H1 (cell line): ENCODE measurements at regions not wholly inside any gene's neighbourhood (a gene's known extent, or its start where the extent isn't known, plus 50 kb on each side); places are given as distances from the start of the nearest gene placed in this dataset.

ENCODE experiments used
- CTCF ChIA-PET: fragments of 300-600 bp; sonication (Branson Sonifier 250); formaldehyde crosslinking; loops from one replicate; lab custom pipeline; 2021; ENCODE audit not compliant: partially characterized antibody; lab: Charles Lee
- POLR2A ChIA-PET: fragments of 300-600 bp; sonication (Branson Sonifier 250); formaldehyde crosslinking; loops from one replicate; lab custom pipeline; 2021; ENCODE audit warnings: inconsistent platforms; ENCODE audit not compliant: partially characterized antibody; lab: Charles Lee
- DNase-seq, 2 experiments: peaks; one replicate each; pipeline versions ENCODE4 v3.0.0 to v3.0.0-alpha.2; 2010 to 2022; ENCODE audit warnings: low spot score in 2 of 2, low read depth in 1 of 2, mixed read lengths in 1 of 2
- FAIRE-seq: peaks from 2 replicates; lab custom pipeline; 2011; peaks lifted over from hg19 to GRCh38; lab: Jason Lieb, UNC
- H2AFZ ChIP-seq: 2 replicates; pipeline ENCODE4 v1.8.1; 2012; ENCODE audit warnings: low read length, inconsistent platforms
- H2AK5ac ChIP-seq: 2 replicates; pipeline ENCODE4 v1.6.1; 2013; ENCODE audit warnings: low read depth, low read length
- H2BK120ac ChIP-seq: replicated peaks from 2 replicates; pipeline ENCODE3; 2013; ENCODE audit warnings: low read depth, low read length, inconsistent platforms
- H2BK12ac ChIP-seq: 2 replicates; pipeline ENCODE4 v1.6.1; 2013; ENCODE audit warnings: low read depth, low read length
- H2BK15ac ChIP-seq: 2 replicates; pipeline ENCODE4 v1.6.1; 2013; ENCODE audit warnings: low read length
- H2BK20ac ChIP-seq: 2 replicates; pipeline ENCODE4 v1.6.1; 2013; ENCODE audit warnings: low read length
- H2BK5ac ChIP-seq: 2 replicates; pipeline ENCODE4 v1.6.1; 2013; ENCODE audit warnings: low read depth, low read length
- H3K14ac ChIP-seq: 2 replicates; pipeline ENCODE4 v1.6.1; 2013; ENCODE audit warnings: inconsistent platforms; ENCODE audit not compliant: insufficient read length
- H3K18ac ChIP-seq: 2 replicates; pipeline ENCODE4 v1.6.1; 2013; ENCODE audit warnings: low read length; ENCODE audit errors: extremely low read depth
- H3K23ac ChIP-seq: 2 replicates; pipeline ENCODE4 v1.6.1; 2013; ENCODE audit warnings: inconsistent platforms; ENCODE audit not compliant: insufficient read length
- H3K23me2 ChIP-seq: 2 replicates; pipeline ENCODE4 v1.6.1; 2013; ENCODE audit warnings: low read depth, low read length
- H3K27ac ChIP-seq: 2 replicates; pipeline ENCODE4 v1.6.1; 2011; ENCODE audit warnings: low read depth, low read length, inconsistent platforms
- H3K27me3 ChIP-seq, 4 experiments: replicated peaks in 1 of 4; 1 replicate in 1 of 4; 2 replicates in 3 of 4; pipeline versions ENCODE4 v1.6.1 to v1.8.1; 2011 to 2013; ENCODE audit warnings: low read length in 3 of 4, mild to moderate bottlenecking in 3 of 4, inconsistent platforms in 2 of 4, mixed read lengths in 2 of 4, moderate library complexity in 1 of 4; ENCODE audit not compliant: control insufficient read depth in 3 of 4, insufficient read depth in 3 of 4; ENCODE audit errors: extremely low read depth in 1 of 4
- H3K36me3 ChIP-seq, 4 experiments: 2 replicates each; pipeline versions ENCODE4 v1.6.1 to v1.8.1; 2011 to 2013; ENCODE audit warnings: mild to moderate bottlenecking in 4 of 4, low read length in 3 of 4, moderate library complexity in 2 of 4, control low read depth in 1 of 4, inconsistent platforms in 1 of 4; ENCODE audit not compliant: insufficient read depth in 4 of 4, control insufficient read depth in 2 of 4
- H3K4ac ChIP-seq: replicated peaks from 2 replicates; pipeline ENCODE3; 2013; ENCODE audit warnings: low read length, low read depth, mixed read lengths, inconsistent platforms; ENCODE audit not compliant: insufficient read length
- H3K4me1 ChIP-seq, 4 experiments: replicated peaks in 1 of 4; 1 replicate in 1 of 4; 2 replicates in 3 of 4; pipeline versions ENCODE4 v1.6.1 to v1.8.1; 2011 to 2013; ENCODE audit warnings: low read length in 3 of 4, inconsistent platforms in 2 of 4, mixed read lengths in 1 of 4; ENCODE audit not compliant: insufficient read depth in 4 of 4, control insufficient read depth in 3 of 4
- H3K4me2 ChIP-seq, 2 experiments: 2 replicates each; pipeline versions ENCODE4 v1.6.1 to v1.8.1; 2011 to 2013; ENCODE audit warnings: low read depth in 2 of 2, low read length in 2 of 2, control low read depth in 1 of 2, inconsistent platforms in 1 of 2, mild to moderate bottlenecking in 1 of 2; ENCODE audit not compliant: insufficient read depth in 1 of 2
- H3K4me3 ChIP-seq, 4 experiments: fragments of 200-600, 300-600 bp in 1 of 4; sonication (generic), shearing (Covaris generic), sonication (Bioruptor Twin) in 1 of 4; 2 replicates each; pipeline versions ENCODE4 v1.5.1 to v1.8.1; 2011 to 2016; ENCODE audit warnings: low read length in 4 of 4, low read depth in 3 of 4, control low read depth in 2 of 4, inconsistent platforms in 2 of 4, mild to moderate bottlenecking in 2 of 4, mixed read lengths in 1 of 4, moderate library complexity in 1 of 4; ENCODE audit not compliant: insufficient read depth in 2 of 4; ENCODE audit errors: extremely low read depth in 1 of 4
- H3K56ac ChIP-seq: replicated peaks from 2 replicates; pipeline ENCODE3; 2013; ENCODE audit warnings: low read depth, mild to moderate bottlenecking, mixed read lengths, low read length, inconsistent platforms; ENCODE audit not compliant: insufficient read length
- H3K79me1 ChIP-seq: 2 replicates; pipeline ENCODE4 v1.6.1; 2013; ENCODE audit warnings: low read depth, low read length, control low read depth
- H3K79me2 ChIP-seq, 2 experiments: 2 replicates each; pipeline versions ENCODE4 v1.6.1 to v1.8.1; 2012 to 2013; ENCODE audit warnings: low read length in 2 of 2, mild to moderate bottlenecking in 2 of 2, inconsistent platforms in 1 of 2; ENCODE audit not compliant: insufficient read depth in 2 of 2, control insufficient read depth in 1 of 2
- H3K9ac ChIP-seq, 4 experiments: replicated peaks in 1 of 4; 1 replicate in 1 of 4; 2 replicates in 3 of 4; pipeline versions ENCODE4 v1.6.1 to v1.8.1; 2011 to 2013; ENCODE audit warnings: low read depth in 3 of 4, low read length in 3 of 4, control low read depth in 2 of 4, mild to moderate bottlenecking in 2 of 4, moderate library complexity in 2 of 4, inconsistent platforms in 1 of 4; ENCODE audit errors: extremely low read depth in 1 of 4
- H3K9me3 ChIP-seq, 2 experiments: 2 replicates each; pipeline versions ENCODE4 v1.6.1 to v1.8.1; 2012 to 2013; ENCODE audit warnings: mild to moderate bottlenecking in 2 of 2, moderate library complexity in 2 of 2, control low read depth in 1 of 2, inconsistent platforms in 1 of 2, low read depth in 1 of 2, low read length in 1 of 2, mixed read lengths in 1 of 2; ENCODE audit not compliant: insufficient read depth in 2 of 2
- H4K20me1 ChIP-seq, 2 experiments: replicated peaks in 1 of 2; 2 replicates each; pipeline versions ENCODE3 to v1.8.1; 2011 to 2013; ENCODE audit warnings: inconsistent platforms in 2 of 2, low read length in 2 of 2, mild to moderate bottlenecking in 1 of 2; ENCODE audit not compliant: insufficient read depth in 2 of 2, control insufficient read depth in 1 of 2
- H4K5ac ChIP-seq: 2 replicates; pipeline ENCODE4 v1.6.1; 2013; ENCODE audit warnings: low read length, low read depth, mixed read lengths, inconsistent platforms; ENCODE audit not compliant: insufficient read length
- H4K8ac ChIP-seq: 2 replicates; pipeline ENCODE4 v1.8.0; 2013; ENCODE audit warnings: mild to moderate bottlenecking, moderate library complexity, low read length, inconsistent platforms; ENCODE audit not compliant: insufficient read depth; ENCODE audit errors: extremely low read depth
- H4K91ac ChIP-seq: replicated peaks from 2 replicates; pipeline ENCODE3; 2013; ENCODE audit warnings: low read length, mixed read lengths, inconsistent platforms; ENCODE audit not compliant: insufficient read length
- WGBS, 2 experiments: shearing (Covaris generic) in 1 of 2; methylation state at CpG; one replicate each; pipeline versions ENCODE4 v1.1.6 to v1.1.7; 2013 to 2015; ENCODE audit warnings: low lambda C conversion rate in 2 of 2, mixed read lengths in 2 of 2, inconsistent platforms in 1 of 2, low coverage in 1 of 2, missing lambda C conversion rate in 1 of 2; ENCODE audit not compliant: insufficient replicate concordance in 2 of 2, insufficient coverage in 1 of 2, insufficient read length in 1 of 2; ENCODE audit errors: extremely low coverage in 1 of 2, missing lambda C conversion rate in 1 of 2; 5-methylcytosine and 5-hydroxymethylcytosine counted together
- TF ChIP-seq, protein P1 (sequence below): IDR thresholded peaks from 2 replicates; pipeline ENCODE4 v1.6.1; 2012; ENCODE audit warnings: low read length, inconsistent platforms

- Histone ChIP-seq H3K23ac (no peak overlapping the region), H3K4me1 (no peaks in the 10 kb centered on the region), H3K27me3 (no peaks in the 10 kb centered on the region), H3K56ac (no peak overlapping the region), H2BK15ac (no peak overlapping the region), H3K4me3 (no peak overlapping the region), H2AFZ (no peak overlapping the region), H3K18ac (no peak overlapping the region), H2BK5ac (no peak overlapping the region), H3K27ac (no peak overlapping the region), H3K79me2 (no peaks in the 10 kb centered on the region), H3K36me3 (no peaks in the 10 kb centered on the region), H2AK5ac (no peak overlapping the region), H3K23me2 (no peaks in the 10 kb centered on the region), H3K9me3 (no peaks in the 10 kb centered on the region), H4K91ac (no peak overlapping the region), H4K5ac (no peak overlapping the region), H4K8ac (no peak overlapping the region), H3K9ac (no peak overlapping the region), H3K79me1 (no peaks in the 10 kb centered on the region), H3K4me2 (no peak overlapping the region), H4K20me1 (no peaks in the 10 kb centered on the region), H2BK20ac (no peak overlapping the region), H3K14ac (no peak overlapping the region), H2BK12ac (no peak overlapping the region), H3K4ac (no peak overlapping the region), H2BK120ac (no peak overlapping the region)
- FAIRE-seq = no peak
- DNase-seq = no peak
- ChIA-PET CTCF (no interaction called here), POLR2A (no interaction called here)
- WGBS, 2 experiments = 89% methylated on average over 2 of the region's 2 CpGs; no CpG with 5 or more reads in 1 of the 2 experiments
- TF ChIP-seq, protein P1, sequence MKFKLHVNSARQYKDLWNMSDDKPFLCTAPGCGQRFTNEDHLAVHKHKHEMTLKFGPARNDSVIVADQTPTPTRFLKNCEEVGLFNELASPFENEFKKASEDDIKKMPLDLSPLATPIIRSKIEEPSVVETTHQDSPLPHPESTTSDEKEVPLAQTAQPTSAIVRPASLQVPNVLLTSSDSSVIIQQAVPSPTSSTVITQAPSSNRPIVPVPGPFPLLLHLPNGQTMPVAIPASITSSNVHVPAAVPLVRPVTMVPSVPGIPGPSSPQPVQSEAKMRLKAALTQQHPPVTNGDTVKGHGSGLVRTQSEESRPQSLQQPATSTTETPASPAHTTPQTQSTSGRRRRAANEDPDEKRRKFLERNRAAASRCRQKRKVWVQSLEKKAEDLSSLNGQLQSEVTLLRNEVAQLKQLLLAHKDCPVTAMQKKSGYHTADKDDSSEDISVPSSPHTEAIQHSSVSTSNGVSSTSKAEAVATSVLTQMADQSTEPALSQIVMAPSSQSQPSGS = no peak
Observed at GRCh38 chr18:22752014-22752413, 181.1 kb upstream of the RBBP8 start.
